Endothelial cell of umbilical vein (primary cell): ENCODE measurements at regions not wholly inside any gene's neighbourhood (a gene's known extent, or its start where the extent isn't known, plus 50 kb on each side); places are given as distances from the start of the nearest gene placed in this dataset.

Source experiments
- BruUV-seq: library from RNA; stranded (reverse); fragments of 400-500 nt; replicated peaks from 2 replicates; lab custom pipeline; 2021; lab: Mats Ljungman, UMichigan
- CTCF ChIA-PET: fragments of 300-600, 350-600 bp; sonication (Branson Sonifier 250); formaldehyde crosslinking; loops from one replicate; lab custom pipeline; 2021; ENCODE audit warnings: antibody characterized with exemption, inconsistent platforms; lab: Charles Lee
- POLR2A ChIA-PET: fragments of 300-600, 350-600 bp; sonication (Branson Sonifier 250); formaldehyde crosslinking; loops from one replicate; lab custom pipeline; 2021; ENCODE audit warnings: antibody characterized with exemption, inconsistent platforms; lab: Charles Lee
- DNase-seq: peaks from one replicate; pipeline ENCODE4 v3.0.0-alpha.2; 2011; ENCODE audit warnings: low read depth, low spot score
- FAIRE-seq: peaks from 2 replicates; lab custom pipeline; 2011; peaks lifted over from hg19 to GRCh38; lab: Jason Lieb, UNC
- H2AFZ ChIP-seq: 2 replicates; pipeline ENCODE4 v1.6.0; 2012; ENCODE audit warnings: low read depth, low read length, control low read depth, inconsistent platforms
- H3K27ac ChIP-seq: 2 replicates; pipeline ENCODE4 v1.5.1; 2011; ENCODE audit warnings: low read depth, mild to moderate bottlenecking, control low read depth, low read length, moderate library complexity; ENCODE audit not compliant: insufficient read depth
- H3K27me3 ChIP-seq, 2 experiments: 2 replicates each; pipeline versions ENCODE4 v1.6.0 to v1.6.1; 2011; ENCODE audit warnings: low read length in 2 of 2, mixed read lengths in 1 of 2; ENCODE audit not compliant: control insufficient read depth in 2 of 2, insufficient read depth in 2 of 2
- H3K36me3 ChIP-seq, 2 experiments: 2 replicates in 1 of 2; 3 replicates in 1 of 2; pipeline ENCODE4 v1.5.1; 2011; ENCODE audit warnings: low read length in 2 of 2, mild to moderate bottlenecking in 1 of 2, moderate library complexity in 1 of 2; ENCODE audit not compliant: control insufficient read depth in 2 of 2, insufficient read depth in 2 of 2; ENCODE audit errors: extremely low read depth in 1 of 2
- H3K4me1 ChIP-seq: 3 replicates; pipeline ENCODE4 v1.5.1; 2011; ENCODE audit warnings: mild to moderate bottlenecking, low read length; ENCODE audit not compliant: control insufficient read depth, insufficient read depth; ENCODE audit errors: extremely low read depth
- H3K4me2 ChIP-seq: 2 replicates; pipeline ENCODE4 v1.6.1; 2011; ENCODE audit warnings: low read length, control low read depth, mixed read lengths; ENCODE audit not compliant: insufficient read depth
- H3K4me3 ChIP-seq, 3 experiments: fragments of 200-600 bp in 1 of 3; sonication (generic), shearing (Covaris generic) in 1 of 3; replicated peaks in 1 of 3; 2 replicates each; pipeline ENCODE4 v1.5.1; 2011 to 2016; ENCODE audit warnings: control low read depth in 3 of 3, low read length in 3 of 3, mild to moderate bottlenecking in 2 of 3, inconsistent platforms in 1 of 3, low read depth in 1 of 3, moderate library complexity in 1 of 3; ENCODE audit not compliant: insufficient read depth in 1 of 3
- H3K79me2 ChIP-seq: 2 replicates; pipeline ENCODE4 v1.6.0; 2012; ENCODE audit warnings: low read length, inconsistent platforms; ENCODE audit not compliant: control insufficient read depth, insufficient read depth
- H3K9ac ChIP-seq: replicated peaks from 2 replicates; pipeline ENCODE3; 2011; ENCODE audit warnings: low read length, control low read depth; ENCODE audit not compliant: insufficient read depth; ENCODE audit errors: extremely low read depth
- H3K9me1 ChIP-seq: replicated peaks from 3 replicates; pipeline ENCODE4 v1.6.0; 2011; ENCODE audit warnings: mild to moderate bottlenecking, low read length; ENCODE audit not compliant: control insufficient read depth, insufficient read depth; ENCODE audit errors: extremely low read depth
- H3K9me3 ChIP-seq: replicated peaks from 2 replicates; pipeline ENCODE4 v1.5.1; 2012; ENCODE audit warnings: low read length, inconsistent platforms; ENCODE audit not compliant: control insufficient read depth, insufficient read depth
- H4K20me1 ChIP-seq: replicated peaks from 2 replicates; pipeline ENCODE3; 2011; ENCODE audit warnings: mild to moderate bottlenecking, low read length; ENCODE audit not compliant: control insufficient read depth, insufficient read depth; ENCODE audit errors: extremely low read depth
- CTCF ChIP-seq, 2 donors: IDR thresholded peaks; 1 replicate in 1 of 2; 2 replicates in 1 of 2; pipeline ENCODE4 v1.5.1; 2011; ENCODE audit warnings: low read length in 2 of 2, mild to moderate bottlenecking in 2 of 2, moderate library complexity in 2 of 2, control low read depth in 1 of 2, inconsistent platforms in 1 of 2, low read depth in 1 of 2; ENCODE audit not compliant: insufficient read depth in 1 of 2; ENCODE audit errors: extremely low read depth in 1 of 2
- EZH2 ChIP-seq: IDR thresholded peaks from 2 replicates; pipeline ENCODE4 v1.6.1; 2012; ENCODE audit warnings: borderline replicate concordance, low read depth, mild to moderate bottlenecking, moderate library complexity, low read length, inconsistent platforms; ENCODE audit not compliant: severe bottlenecking
- FOS ChIP-seq: IDR thresholded peaks from 2 replicates; pipeline ENCODE4 v1.6.1; 2011; ENCODE audit warnings: mild to moderate bottlenecking, low read length, moderate library complexity, borderline replicate concordance; ENCODE audit not compliant: insufficient read depth
- GATA2 ChIP-seq: IDR thresholded peaks from 2 replicates; pipeline ENCODE4 v1.7.0; 2011; ENCODE audit warnings: low read depth, mild to moderate bottlenecking, moderate library complexity, mixed read lengths, low read length; ENCODE audit not compliant: insufficient read length, insufficient read depth
- JUN ChIP-seq: IDR thresholded peaks from 2 replicates; pipeline ENCODE4 v1.6.1; 2011; ENCODE audit warnings: borderline replicate concordance, low read depth; ENCODE audit not compliant: insufficient read length, insufficient read depth
- MAX ChIP-seq: IDR thresholded peaks from 2 replicates; pipeline ENCODE4 v1.6.1; 2011; ENCODE audit not compliant: insufficient read depth, insufficient read length
- MYC ChIP-seq: IDR thresholded peaks from one replicate; pipeline ENCODE4 v1.6.1; 2011; ENCODE audit warnings: mild to moderate bottlenecking, low read depth, low read length
- POLR2A ChIP-seq: IDR thresholded peaks from 2 replicates; pipeline ENCODE4 v1.6.1; 2012; ENCODE audit warnings: low read depth, mild to moderate bottlenecking, control low read depth, low read length
- POLR2AphosphoS5 ChIP-seq: IDR thresholded peaks from 2 replicates; pipeline ENCODE4 v1.6.1; 2012; ENCODE audit warnings: low read depth, mild to moderate bottlenecking, control low read depth, low read length, moderate library complexity; ENCODE audit not compliant: insufficient read depth
- dilution Hi-C: fragments of 300-500 bp; cut with MboI; formaldehyde crosslinking; loops from one replicate; pipeline ENCODE4 v1.15.0; 2019; ENCODE audit warnings: low sequenced_read_pairs; ENCODE audit not compliant: extremely low pct_ligation_motif_present
- intact Hi-C: fragments of 100-400 bp; cut with micrococcal nuclease; formaldehyde crosslinking; loops from one replicate; pipeline ENCODE4 v1.10.0; 2022

- intact Hi-C loops, result no loop called here
- H3K36me3 ChIP-seq, result no peaks in the 10 kb centered on the region
- no peak overlapping the region for H3K4me3 ChIP-seq
- H3K27me3 ChIP-seq, result no peaks in the 10 kb centered on the region
- no peaks in the 10 kb centered on the region for H4K20me1 ChIP-seq
- FAIRE-seq (no peak), DNase-seq (no peak)
- H3K4me2 ChIP-seq, result no peak overlapping the region
- no TSS peak for BruUV-seq
- no peaks in the 10 kb centered on the region for H3K9me3 ChIP-seq
- TF ChIP-seq FOS, result no peak
- no peak for TF ChIP-seq EZH2
- TF ChIP-seq POLR2AphosphoS5, result no peak
- TF ChIP-seq CTCF (IDR thresholded peaks at IDR 0.05; ENCODE audit: extremely low read depth in 1 of 2, insufficient read depth in 1 of 2, low read depth in 1 of 2, low read length in 2 of 2), result no peak
- TF ChIP-seq POLR2A, result no peak
- TF ChIP-seq MAX, result no peak
- no peak for TF ChIP-seq JUN
- no peak for TF ChIP-seq GATA2
- no peak for TF ChIP-seq MYC
- H2AFZ ChIP-seq, result no peak overlapping the region
- ChIA-PET POLR2A (no interaction called here), CTCF (no interaction called here)
- H3K4me1 ChIP-seq, result no peaks in the 10 kb centered on the region
- dilution Hi-C loops, result no loop called here
- H3K27ac ChIP-seq, result no peak overlapping the region
- no peaks in the 10 kb centered on the region for H3K79me2 ChIP-seq
- H3K9me1 ChIP-seq, result no peaks in the 10 kb centered on the region
- H3K9ac ChIP-seq, result no peak overlapping the region
Observed at GRCh38 chr20:24303393-24304170, 165.8 kb upstream of the SYNDIG1 start.
